Upper lobe of left lung (tissue), 4 donors: ENCODE measurements at regions not wholly inside any gene's neighbourhood (a gene's known extent, or its start where the extent isn't known, plus 50 kb on each side); places are given as distances from the start of the nearest gene placed in this dataset.

Experiments used
- EP300 ChIP-seq, 4 donors: sonication (generic); formaldehyde crosslinking; IDR thresholded peaks; one replicate each; pipeline ENCODE4 v1.5.1; 2017; ENCODE audit warnings: antibody characterized with exemption in 4 of 4, control low read depth in 2 of 4
- POLR2A ChIP-seq, 4 donors: fragments of 450-650 bp; IDR thresholded peaks; one replicate each; pipeline ENCODE4 v1.5.1; 2016 to 2017; ENCODE audit warnings: antibody characterized with exemption in 4 of 4, mild to moderate bottlenecking in 2 of 4
- TF ChIP-seq, protein P1 (sequence below), 6 experiments: fragments of 450-650 bp in 4 of 6; fragments of 200-600 bp in 2 of 6; sonication (generic) in 2 of 6; IDR thresholded peaks; one replicate each; pipeline ENCODE4 v1.5.1; 2016 to 2019; ENCODE audit warnings: antibody characterized with exemption in 6 of 6

GRCh38 chr3:127041933-127042332, 59.0 kb downstream of the PLXNA1 start:
- TF ChIP-seq POLR2A (IDR thresholded peaks at IDR 0.05) = no peak
- TF ChIP-seq, protein P1, sequence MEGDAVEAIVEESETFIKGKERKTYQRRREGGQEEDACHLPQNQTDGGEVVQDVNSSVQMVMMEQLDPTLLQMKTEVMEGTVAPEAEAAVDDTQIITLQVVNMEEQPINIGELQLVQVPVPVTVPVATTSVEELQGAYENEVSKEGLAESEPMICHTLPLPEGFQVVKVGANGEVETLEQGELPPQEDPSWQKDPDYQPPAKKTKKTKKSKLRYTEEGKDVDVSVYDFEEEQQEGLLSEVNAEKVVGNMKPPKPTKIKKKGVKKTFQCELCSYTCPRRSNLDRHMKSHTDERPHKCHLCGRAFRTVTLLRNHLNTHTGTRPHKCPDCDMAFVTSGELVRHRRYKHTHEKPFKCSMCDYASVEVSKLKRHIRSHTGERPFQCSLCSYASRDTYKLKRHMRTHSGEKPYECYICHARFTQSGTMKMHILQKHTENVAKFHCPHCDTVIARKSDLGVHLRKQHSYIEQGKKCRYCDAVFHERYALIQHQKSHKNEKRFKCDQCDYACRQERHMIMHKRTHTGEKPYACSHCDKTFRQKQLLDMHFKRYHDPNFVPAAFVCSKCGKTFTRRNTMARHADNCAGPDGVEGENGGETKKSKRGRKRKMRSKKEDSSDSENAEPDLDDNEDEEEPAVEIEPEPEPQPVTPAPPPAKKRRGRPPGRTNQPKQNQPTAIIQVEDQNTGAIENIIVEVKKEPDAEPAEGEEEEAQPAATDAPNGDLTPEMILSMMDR (IDR thresholded peaks at IDR 0.05) = no peak
- TF ChIP-seq EP300 (IDR thresholded peaks at IDR 0.05) = no peak
